Fibroblast of mammary gland (primary cell): ENCODE measurements at regions not wholly inside any gene's neighbourhood (a gene's known extent, or its start where the extent isn't known, plus 50 kb on each side); places are given as distances from the start of the nearest gene placed in this dataset.
A peak's percentile ranks its signal among the peaks of the same experiment; 100 is the strongest.

ENCODE experiments used
- DNase-seq: peaks from one replicate; pipeline ENCODE4 v3.0.0-alpha.2; 2010; ENCODE audit warnings: low read depth
- H3K4me3 ChIP-seq: 2 replicates; pipeline ENCODE4 v1.5.1; 2011; ENCODE audit warnings: low read depth, mild to moderate bottlenecking, low read length, moderate library complexity; ENCODE audit not compliant: control insufficient read depth
- TF ChIP-seq, protein P1 (sequence below): conservative IDR thresholded peaks from 2 replicates; pipeline ENCODE4 v1.5.1; 2011; ENCODE audit warnings: low read depth, low read length, inconsistent platforms; ENCODE audit not compliant: control insufficient read depth, insufficient read depth

DNA sequence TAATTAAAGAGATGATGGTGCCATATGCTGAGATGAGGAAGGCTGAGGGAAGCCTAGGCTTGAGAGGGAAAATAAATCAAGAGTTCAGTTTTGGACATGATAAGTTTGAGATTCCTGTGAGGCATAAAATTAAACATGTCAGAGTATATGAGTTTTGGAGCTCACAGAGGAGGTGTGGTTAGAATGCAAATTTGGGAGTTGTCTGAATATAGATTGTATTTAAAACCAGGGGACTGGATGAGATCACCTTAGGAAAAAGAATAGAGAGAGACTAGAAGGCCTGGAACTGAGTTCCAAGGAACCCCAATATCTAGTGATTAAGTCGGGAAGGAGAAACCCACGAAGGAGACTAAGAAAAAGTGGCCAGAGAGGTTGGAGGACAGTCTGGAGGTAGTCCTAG is 65.5 kb downstream of the FRMPD3 start:
- TF ChIP-seq, protein P1, sequence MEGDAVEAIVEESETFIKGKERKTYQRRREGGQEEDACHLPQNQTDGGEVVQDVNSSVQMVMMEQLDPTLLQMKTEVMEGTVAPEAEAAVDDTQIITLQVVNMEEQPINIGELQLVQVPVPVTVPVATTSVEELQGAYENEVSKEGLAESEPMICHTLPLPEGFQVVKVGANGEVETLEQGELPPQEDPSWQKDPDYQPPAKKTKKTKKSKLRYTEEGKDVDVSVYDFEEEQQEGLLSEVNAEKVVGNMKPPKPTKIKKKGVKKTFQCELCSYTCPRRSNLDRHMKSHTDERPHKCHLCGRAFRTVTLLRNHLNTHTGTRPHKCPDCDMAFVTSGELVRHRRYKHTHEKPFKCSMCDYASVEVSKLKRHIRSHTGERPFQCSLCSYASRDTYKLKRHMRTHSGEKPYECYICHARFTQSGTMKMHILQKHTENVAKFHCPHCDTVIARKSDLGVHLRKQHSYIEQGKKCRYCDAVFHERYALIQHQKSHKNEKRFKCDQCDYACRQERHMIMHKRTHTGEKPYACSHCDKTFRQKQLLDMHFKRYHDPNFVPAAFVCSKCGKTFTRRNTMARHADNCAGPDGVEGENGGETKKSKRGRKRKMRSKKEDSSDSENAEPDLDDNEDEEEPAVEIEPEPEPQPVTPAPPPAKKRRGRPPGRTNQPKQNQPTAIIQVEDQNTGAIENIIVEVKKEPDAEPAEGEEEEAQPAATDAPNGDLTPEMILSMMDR: no peak
- no peak for DNase-seq
- no peak overlapping the region for H3K4me3 ChIP-seq

GRCh38 chrX:107521877-107522586 is 72.6 kb downstream of the FRMPD3 start:
- no peak overlapping the region for H3K4me3 ChIP-seq
- DNase-seq: no peak
- TF ChIP-seq, protein P1: no peak

DNA sequence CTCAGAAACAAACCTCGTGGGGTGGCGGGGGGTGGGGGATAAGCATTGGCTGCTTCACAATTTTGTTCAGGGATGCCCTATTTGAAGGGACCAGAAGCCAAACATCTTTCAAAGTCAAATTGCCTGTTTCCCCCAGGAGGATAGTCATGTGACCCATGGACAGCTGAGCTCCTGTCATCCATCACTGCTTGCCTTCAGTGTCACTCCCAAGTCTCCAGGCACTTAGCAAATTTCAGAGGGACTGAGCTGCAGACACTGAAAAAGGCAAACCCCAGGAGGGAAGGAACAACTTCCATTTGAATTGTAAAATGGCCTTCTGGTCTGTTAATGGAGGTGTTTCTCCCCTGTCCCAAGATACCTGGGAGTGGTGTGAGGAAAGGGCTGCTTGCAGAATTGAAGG is 73.4 kb downstream of the FRMPD3 start:
- TF ChIP-seq, protein P1: no peak
- no peak for DNase-seq
- H3K4me3 ChIP-seq: no peak overlapping the region

DNA sequence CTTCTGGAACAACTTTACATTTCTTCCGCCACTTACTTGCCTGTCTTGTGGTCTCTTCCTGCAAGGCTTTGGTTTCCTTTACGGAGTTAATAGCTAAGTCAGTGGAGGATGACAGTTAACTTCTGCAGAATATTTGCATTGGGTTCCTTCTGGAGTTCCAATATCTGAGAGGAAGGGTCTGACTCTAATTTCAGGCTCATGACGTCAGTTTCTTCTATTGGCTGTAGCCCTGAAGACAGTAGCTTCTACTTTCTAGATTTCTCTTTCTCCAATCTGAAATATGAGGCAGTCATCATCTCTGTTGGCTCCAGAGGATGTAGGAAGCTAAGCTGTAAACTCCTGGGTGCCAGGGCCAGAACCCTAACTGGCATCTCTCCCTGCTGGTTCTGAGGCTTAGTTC is 76.7 kb downstream of the FRMPD3 start:
- TF ChIP-seq, protein P1: no peak
- H3K4me3 ChIP-seq: no peak overlapping the region

DNA sequence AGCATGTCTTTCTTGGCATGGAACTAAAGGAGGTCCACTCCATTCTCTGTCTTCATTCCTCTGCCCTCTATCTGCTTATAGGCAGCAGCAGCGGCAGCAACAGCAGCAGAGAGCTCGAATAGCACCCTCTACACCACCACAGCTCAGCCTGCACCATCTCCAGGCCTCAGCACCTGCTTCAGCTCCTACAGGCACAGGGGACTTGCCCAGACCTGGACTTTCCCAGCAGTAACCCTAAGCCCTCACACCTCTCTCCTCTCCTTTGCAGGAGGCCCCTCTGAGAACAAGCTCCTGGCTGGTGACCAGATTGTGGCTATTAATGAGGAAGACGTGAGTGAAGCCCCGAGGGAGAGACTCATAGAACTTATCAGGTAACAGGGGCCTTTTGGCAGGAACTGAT is 80.7 kb downstream of the FRMPD3 start:
- no peak overlapping the region for H3K4me3 ChIP-seq
- no peak for DNase-seq
- TF ChIP-seq, protein P1: no peak

More for the DNA sequence above, 76.7 kb downstream of the FRMPD3 start:
- DNase-seq: no peak

- H3K4me3 ChIP-seq: no peak overlapping the region
- TF ChIP-seq, protein P1: peak; percentile 61
- peak; percentile 62 for DNase-seq
These were observed 88.4 kb downstream of the FRMPD3 start for GRCh38 chrX:107537815-107538214.
